NCI-H2196 (cell line): ENCODE measurements at regions not wholly inside any gene's neighbourhood (a gene's known extent, or its start where the extent isn't known, plus 50 kb on each side); places are given as distances from the start of the nearest gene placed in this dataset.
"Not testable (repeated sequence)": the region's sequence is repeated elsewhere in the genome, so short reads cannot be mapped to it uniquely, and the experiment has no call there.

Experiments
- DNase-seq: peaks from one replicate; lab custom pipeline; 2025; ENCODE audit not compliant: unreplicated experiment; lab: John Stamatoyannopoulos, UW

DNA sequence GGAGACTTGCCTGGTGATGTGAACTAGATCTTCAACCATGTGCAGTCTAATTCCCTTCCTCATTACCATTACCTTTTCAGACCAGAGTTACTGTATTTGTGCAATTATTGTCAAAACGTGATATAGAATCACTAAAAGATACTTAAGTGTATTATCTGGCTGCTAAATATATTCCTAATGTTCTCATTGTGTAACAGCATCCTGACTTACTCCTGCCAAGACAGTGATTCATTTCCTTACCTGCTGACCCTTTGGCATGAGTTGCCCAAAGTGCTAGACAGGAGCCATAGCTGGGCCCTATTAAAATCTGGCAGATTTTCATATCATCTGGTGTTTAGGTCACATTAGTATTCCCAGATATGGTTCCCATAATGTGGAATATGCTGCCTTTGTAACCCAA lies 598.3 kb upstream of the CAMK1G start:
- no peak for DNase-seq

GRCh38 chr1:208988811-208989222 lies 594.7 kb upstream of the CAMK1G start:
- peak; percentile 33 for DNase-seq

DNA sequence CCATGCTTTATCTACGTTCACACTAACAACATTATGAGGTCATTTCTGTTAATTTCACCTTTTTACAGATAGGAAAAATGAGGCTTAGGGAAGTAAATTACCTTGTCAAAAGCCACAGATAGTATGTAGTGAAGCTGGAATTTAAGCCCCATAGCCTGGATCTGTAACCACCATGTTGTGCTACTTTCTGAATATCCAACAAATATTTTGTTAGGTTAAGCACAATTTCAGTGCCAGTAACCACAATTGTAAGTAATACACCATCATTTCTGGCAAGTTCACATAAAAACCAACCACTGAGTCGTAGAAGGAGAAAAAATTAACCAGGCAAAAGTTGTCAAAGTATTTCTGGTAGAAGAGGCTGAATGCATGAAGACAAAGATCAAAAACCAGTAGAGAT lies 593.1 kb upstream of the CAMK1G start:
- no peak for DNase-seq

DNA sequence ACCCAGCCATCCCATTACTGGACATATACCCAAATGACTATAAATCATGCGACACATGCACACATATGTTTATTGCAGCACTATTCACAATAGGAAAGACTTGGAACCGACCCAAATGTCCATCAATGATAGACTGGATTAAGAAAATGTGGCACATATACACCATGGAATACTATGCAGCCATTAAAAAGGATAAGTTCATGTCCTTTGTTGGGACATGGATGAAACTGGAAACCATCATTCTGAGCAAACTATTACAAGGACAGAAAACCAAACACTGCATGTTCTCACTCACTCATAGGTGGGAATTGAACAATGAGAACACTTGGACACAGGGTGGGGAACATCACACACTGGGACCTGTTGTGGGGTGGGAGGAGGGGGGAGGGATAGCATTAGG lies 586.5 kb upstream of the CAMK1G start:
- DNase-seq = not testable (repeated sequence)

GRCh38 chr1:208997726-208998312 lies 585.7 kb upstream of the CAMK1G start:
- no peak for DNase-seq

- DNase-seq = no peak
Observed at GRCh38 chr1:209008586-209008985, 574.9 kb upstream of the CAMK1G start.

- DNase-seq = no peak
Observed at GRCh38 chr1:209010475-209011230, 572.9 kb upstream of the CAMK1G start.

GRCh38 chr1:209012443-209013196 lies 570.9 kb upstream of the CAMK1G start:
- DNase-seq = peak; percentile 33

GRCh38 chr1:209015092-209015491 lies 568.4 kb upstream of the CAMK1G start:
- no peak for DNase-seq

DNA sequence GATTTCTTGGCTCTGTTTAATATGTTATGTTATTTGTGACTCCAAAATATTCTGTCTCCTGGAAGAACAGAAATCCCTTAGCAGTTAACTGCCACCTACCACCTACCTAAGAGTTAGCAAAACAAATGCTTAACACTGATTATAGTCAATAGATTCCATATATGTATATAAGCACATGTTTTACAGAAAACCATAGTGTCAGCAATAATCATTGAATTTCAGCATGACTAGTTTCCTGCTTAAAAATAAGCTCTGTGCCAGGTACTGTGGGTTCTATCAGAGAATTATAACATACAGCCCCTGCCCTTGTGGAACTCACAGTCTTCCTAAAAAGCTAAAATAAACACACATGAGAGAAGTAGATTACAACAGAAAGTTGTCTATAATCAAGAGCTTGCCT lies 561.9 kb upstream of the CAMK1G start:
- no peak for DNase-seq

GRCh38 chr1:209023790-209024189 lies 559.7 kb upstream of the CAMK1G start:
- DNase-seq = no peak

DNA sequence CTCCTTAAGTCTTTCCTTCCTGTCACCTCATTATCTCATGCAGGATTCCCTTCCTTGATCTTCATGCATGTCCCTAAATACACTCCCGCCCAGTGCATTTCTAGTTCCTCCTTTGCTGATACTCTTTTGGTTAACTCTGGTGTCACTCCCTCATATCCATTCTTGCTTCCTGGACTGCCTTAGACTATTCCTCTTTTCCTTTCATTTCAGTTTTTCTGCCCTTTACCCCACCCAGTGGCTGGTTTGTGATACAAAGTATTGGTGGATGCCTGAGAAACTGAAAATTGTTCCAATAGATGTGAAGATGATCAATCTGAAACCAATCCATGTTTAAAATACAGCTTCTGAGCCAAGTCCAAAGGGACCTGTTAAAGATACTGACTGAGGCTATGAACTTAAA lies 553.8 kb upstream of the CAMK1G start:
- DNase-seq = peak; percentile 6

GRCh38 chr1:209030454-209031167 lies 552.9 kb upstream of the CAMK1G start:
- peak; percentile 65 for DNase-seq

GRCh38 chr1:209037064-209037463 lies 546.5 kb upstream of the CAMK1G start:
- no peak for DNase-seq

DNA sequence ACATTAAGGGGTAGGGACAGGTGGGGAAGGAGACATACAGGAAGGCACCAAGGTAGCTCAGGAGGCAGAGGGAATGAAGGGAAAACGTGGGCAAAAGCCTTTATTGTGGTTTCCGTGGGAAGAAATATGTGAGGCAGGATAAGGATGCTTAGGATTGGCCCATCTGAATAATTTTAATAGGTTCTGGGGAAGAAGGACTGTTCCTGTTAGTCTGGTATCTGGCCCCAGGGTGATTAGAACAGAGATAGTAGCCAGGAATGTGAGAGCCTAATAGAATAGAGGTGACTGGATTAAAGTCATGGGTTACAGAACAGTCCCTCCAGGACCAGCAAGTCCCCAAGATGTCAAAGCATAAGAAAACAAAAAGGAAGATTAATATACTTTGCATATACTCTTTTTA lies 545.2 kb upstream of the CAMK1G start:
- no peak for DNase-seq

- no peak for DNase-seq
Observed at GRCh38 chr1:209038735-209039134, 544.8 kb upstream of the CAMK1G start.

DNA sequence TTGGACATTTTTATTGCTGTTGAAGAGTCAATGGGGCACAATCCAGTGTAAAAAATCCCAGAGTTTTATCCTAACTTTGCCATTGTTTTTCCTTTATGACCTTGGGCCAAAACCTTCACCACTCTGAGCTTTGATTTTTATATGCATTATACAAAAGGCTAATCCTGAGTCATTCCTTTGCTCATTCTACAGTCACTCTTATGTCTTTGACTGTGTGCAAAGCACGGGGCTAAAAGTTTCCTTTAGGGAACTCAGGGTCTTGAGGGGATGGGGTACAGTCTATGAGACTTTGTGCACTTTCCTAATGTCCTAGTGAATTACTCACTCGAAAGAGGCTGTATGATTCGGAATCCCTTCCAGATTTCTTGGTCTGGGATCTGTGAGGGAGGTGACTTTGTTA lies 543.2 kb upstream of the CAMK1G start:
- DNase-seq = no peak

GRCh38 chr1:209041927-209042326 lies 541.6 kb upstream of the CAMK1G start:
- no peak for DNase-seq

DNA sequence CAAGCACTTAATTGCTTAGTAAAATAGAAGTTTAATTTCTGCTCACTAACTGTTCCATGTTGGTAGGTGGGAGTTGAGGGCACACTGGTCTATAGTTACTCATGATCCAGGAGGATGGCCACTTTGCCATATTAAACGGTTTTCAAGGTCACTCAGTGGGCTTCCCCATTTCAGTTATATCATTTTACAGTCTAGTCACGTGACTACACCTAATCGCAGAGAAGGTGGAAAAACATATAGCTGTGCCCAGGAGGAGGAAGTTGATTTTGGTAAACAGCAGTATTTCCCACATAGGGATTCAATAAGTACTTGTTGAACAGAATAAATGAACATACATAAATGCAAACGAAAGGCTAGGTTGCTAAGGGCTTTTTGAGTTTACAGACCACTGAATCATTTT lies 541.1 kb upstream of the CAMK1G start:
- no peak for DNase-seq

DNA sequence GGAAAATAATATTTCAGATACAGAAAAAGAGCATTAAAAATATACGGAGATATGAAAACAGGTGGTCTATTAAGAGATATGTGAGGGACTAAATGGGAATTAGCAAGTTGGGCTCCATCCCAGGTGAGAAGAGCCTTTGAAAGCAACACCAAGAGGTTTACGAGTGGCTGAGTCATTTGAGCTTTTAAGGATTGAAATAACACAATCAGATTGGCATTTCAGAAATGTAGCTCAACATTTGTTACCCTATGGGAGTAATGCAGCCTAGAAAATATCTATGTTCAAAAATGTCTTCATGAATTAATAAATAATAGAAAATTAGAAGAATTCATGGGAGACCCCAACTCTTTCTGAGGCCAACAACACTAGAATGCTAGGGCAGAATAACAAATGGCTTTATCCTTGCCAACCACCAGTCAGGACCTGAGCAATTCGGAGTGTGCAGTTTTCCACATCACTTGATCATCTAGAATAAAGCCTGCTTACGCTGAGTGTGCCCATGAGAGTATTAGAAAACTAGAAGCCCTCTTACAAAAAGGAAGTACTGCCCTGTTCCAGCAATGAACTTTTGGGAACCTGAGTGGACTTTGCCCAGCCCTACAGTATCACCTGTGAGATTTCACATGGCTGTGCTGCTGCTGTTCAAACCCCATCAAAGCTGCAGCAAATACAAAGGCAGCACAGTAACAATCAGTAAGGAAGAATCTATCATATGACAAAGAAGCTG lies 538.0 kb upstream of the CAMK1G start:
- peak; percentile 58 for DNase-seq

DNA sequence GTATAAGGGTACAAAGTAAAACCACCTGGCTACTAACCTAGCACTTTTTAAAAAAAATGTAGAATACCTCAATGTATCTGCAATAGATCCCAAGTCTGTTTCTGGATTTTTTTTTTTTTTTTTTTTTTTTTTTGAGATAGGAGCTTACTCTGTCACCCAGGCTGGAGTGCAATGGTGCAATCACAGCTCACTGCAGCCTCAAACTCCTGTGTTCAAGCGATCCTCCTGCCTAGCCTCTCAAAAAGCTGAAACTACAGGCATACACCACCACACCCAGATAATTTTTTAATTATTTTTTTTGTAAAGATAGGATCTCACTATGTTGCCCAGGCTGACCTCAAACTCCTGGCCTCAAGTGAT lies 537.5 kb upstream of the CAMK1G start:
- no peak for DNase-seq
